GM19438 (cell line): ENCODE measurements at regions not wholly inside any gene's neighbourhood (a gene's known extent, or its start where the extent isn't known, plus 50 kb on each side); places are given as distances from the start of the nearest gene placed in this dataset.
"Not testable (repeated sequence)": the region's sequence is repeated elsewhere in the genome, so short reads cannot be mapped to it uniquely, and the experiment has no call there.

ENCODE experiments used
- ATAC-seq: cut with Tn5 transposase; IDR thresholded peaks from one replicate; pipeline ENCODE4 v1.9.1; 2021; ENCODE audit warnings: low read depth; ENCODE audit not compliant: unreplicated experiment

DNA sequence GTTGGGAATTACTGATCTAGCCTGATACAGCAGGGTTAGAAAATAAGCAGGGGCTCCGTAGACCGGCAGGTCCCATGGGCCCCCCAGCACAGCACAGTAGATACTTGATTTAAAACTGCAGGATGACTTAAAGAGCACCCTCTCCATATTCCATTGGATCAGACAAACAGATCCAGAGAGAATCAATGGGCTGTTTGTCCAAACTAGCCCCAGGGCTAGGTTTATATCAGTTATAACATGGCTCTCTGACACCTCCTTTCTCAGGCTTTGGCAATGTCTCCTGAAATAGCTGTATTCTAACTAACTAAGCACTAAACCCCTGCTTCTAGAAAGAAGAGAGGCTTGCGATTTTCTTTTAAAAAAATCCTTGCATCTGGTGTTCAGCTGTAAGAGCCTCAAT is 100.4 kb upstream of the GALNT18 start:
- no peak for ATAC-seq

DNA sequence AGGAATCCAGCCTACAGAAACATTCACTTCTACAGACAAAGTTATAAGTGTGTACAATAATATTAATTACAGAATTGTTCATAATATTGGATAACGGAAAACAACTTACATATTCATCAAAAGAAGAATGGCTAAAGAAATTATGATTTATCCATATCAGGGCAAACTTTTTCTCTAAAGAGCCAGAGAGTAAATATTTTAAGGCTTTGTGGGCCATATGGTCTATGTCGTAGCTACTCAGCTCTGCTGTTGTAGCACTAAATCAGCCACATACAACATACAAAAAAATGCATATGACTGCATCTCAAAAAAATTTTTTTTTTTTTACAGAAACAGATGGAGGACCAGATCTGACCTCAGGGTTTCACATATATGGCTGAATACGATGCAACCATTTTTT is 96.7 kb upstream of the GALNT18 start:
- ATAC-seq, result no peak

DNA sequence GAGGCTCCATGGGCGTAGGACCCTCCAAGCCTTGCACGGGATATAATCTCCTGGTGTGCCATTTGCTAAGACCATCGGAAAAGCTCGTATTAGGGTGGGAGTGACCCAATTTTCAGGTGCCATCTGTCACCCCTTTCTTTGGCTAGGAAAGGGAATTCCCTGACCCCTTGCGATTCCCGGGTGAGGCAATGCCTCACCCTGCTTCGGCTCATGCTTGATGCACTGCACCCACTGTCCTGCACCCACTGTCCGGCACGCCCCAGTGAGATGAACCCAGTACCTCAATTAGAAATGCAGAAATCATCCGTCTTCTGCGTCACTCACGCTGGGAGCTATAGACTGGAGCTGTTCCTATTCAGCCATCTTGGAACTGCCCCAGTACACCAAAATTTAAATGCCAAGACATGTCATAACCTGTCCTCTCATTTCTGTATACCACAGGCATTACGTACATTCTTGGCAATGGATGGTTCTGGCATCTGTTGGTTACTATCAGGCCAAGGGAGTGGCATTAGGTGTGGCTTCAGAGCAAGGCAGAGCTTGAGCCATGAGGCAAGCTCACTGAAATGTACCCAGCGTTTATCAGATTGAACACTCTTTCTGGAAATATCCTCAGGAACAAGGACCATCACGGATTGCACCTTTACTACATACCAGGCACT is 95.4 kb upstream of the GALNT18 start:
- no peak for ATAC-seq

DNA sequence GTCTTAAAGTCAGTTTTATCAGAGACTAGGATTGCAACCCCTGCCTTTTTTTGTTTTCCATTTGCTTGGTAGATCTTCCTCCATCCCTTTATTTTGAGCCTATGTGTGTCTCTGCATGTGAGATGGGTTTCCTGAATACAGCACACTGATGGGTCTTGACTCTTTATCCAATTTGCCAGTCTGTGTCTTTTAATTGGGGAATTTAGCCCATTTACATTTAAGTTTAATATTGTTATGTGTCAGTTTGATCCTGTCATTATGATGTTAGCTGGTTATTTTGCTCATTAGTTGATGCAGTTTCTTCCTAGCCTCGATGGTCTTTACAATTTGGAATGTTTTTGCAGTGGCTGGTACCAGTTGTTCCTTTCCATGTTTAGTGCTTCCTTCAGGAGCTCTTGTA is 93.3 kb upstream of the GALNT18 start:
- not testable (repeated sequence) for ATAC-seq

DNA sequence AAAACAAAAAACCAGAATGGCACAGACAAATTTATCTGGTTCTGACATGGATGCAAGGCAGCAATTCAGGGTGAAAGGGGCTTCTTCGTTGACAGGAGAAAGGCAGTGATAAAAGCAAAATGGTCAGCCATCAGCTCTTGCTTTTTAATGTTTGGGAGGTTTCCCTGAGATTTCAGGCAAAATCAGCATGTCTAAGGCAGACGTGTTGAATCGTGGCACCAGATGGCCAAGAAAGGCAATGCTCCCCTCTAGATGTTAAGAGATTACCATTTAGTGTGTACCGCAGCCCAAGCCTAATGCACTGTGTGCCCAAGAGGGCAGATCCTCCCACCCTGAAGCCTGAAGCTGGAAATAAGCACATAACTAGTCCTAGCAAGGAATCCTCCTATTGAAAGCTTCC is 88.8 kb upstream of the GALNT18 start:
- no peak for ATAC-seq

DNA sequence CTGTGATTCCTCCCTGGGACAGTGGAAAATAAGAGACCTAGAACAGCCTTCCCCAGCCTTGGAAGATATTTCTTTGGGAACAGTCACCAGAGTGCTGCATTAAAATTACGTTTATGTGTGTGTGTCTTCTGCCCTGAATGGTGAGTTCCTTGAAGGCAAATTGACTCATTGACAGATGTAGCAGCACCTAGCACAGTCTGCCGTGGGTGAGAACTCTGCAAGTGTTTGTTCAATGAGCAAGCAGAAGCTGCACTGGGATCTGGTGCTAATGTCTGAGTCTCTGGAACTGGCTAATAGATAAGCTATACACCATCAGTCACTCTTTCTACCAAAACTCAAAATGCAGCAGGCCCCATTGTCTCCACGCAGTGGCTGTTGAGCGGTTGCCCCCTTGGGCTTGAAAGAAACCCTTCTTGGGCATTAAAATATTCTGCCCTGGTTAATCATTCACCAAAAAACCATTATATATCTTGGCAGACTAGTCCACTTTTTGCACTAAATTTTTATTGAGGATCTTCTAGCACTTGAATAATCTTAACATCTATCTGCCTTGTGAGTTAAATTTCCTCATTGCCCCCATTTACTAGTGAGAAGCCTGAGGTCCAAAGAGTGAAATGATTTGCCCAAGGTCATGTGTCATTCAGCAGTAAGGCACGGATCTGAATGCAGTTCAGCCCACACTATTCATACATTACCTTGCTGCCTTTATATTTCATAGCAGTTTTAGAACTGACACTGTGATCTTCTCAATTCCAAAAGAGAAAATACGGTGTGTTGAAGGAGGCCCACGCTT is 87.8 kb upstream of the GALNT18 start:
- ATAC-seq, result no peak

DNA sequence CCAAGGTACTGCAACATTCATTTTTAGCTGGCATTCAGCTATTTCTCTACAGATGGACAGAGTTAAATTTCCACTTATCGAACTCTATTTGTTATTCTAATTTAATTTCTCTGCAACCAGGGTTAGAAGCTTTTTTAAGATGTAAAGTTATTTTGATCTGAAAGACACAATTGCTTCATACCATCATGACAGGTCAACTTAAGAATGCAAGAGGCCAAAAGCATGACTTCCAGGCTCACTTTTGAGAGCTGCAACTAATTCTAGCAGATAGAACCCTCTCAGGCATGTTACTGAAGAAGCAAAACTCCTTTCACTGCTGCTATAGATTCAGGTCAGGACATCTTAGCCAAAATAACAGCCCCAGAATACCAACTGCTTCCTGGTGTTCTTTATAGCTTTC is 86.5 kb upstream of the GALNT18 start:
- ATAC-seq, result no peak

DNA sequence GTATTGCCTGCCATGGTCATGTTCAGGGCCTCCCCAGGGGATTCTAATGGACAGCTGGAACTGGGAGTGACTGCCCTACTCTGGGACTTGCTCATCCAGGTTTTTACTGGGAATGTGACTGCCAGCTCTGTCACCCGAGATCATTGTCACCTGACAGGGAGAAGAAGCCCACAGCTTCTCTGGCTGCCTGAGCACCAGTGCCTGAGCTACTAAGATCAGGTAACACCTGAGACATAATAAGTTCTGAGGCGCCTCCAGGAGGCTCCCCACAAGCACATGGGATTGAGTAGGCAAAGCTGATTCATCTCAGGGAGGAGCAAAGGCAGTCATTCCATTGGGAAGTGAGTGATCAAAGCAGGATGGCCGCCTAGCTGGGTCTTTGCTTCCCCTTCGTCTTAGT is 84.2 kb upstream of the GALNT18 start:
- no peak for ATAC-seq

DNA sequence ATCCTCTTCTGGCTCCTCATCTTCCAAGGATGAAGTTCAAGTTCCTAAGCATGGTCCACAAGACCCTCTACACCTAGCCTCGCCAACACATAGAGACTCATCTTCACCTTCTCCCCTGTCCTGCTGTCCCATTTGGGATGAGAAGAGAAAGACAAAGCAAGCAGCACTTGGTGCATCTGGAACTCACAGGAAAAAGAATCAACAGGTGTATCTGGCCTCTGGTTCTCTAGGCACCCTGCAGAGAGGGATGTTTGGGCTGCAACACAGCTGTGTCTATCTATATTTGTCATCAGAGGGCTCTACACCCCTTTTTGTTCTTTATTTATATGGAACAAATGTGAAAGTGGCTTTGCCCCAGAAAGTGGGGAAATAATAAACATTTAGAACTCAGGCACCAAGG is 82.1 kb upstream of the GALNT18 start:
- no peak for ATAC-seq

DNA sequence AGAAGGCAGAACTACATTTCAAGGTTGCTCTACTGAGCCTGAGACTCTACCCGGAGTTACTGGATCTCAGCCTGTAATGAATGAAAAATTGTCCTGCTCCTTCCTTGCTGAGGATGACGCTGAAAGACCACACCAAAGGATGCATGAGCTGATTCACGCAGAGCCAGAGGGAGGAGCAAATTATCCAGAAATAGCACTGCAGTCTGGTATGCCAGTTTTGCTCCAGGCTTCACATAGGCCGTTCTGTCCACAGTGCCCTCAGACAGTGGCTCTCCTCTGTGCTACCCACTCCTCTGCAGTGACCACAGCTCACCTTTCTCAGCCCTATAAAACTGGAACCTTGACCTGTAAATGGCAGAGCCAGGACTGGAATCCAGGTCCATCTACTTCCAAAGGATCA is 79.3 kb upstream of the GALNT18 start:
- ATAC-seq, result no peak

DNA sequence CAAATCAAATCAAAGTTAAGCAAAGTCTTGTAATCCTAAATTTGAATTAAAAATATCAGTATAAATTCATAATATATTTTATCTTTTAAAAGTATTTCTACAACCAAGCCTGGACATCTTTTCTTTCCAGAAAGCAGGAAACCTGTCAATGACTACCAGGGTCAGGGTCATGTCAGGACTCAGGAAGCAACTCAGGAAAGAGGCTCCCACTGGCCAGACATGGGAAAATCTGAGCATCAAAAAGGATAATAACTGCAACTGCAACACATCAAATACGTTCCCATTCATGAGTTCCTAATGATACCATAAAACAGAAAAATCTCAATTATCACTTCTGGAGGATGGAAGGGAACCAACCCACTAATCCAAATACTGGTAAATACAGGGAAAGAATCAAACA is 76.0 kb upstream of the GALNT18 start:
- ATAC-seq, result no peak

DNA sequence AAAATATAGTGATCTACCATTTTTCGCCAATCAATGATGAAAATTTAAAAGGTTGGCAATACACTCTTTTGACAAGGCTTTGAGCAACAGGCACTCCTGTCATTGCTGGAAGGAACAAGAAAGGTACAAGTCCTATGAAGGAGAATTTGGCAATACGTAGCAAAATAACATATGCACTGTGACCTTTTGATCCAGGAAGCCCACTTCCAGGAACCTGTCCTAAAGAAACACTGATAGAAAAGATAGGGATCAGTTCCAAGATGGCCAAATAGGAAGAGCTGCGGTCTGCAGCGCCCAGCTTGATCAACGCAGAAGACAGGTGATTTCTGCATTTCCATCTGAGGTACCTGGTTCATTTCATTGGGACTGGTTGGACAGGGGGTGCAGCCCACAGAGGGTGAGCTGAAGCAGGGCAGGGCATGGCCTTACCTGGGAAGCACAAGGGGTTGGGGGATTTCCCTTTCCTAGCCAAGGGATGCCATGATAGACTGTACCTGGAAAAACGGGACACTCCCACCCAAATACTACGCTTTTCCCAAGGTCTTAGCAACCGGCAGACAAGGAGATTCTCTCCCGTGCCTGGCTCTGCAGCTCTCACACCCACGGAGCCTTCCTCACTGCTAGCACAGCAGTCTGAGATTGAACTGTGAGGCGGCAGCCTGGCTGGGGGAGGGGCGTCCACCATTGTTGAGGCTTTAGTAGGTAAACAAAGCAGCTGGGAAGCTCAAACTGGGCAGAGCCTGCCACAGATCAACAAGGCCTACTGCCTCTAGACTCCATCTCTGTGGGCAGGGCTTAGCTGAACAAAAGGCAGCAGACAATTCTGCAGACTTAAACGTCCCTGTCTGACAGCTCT is 69.7 kb upstream of the GALNT18 start:
- ATAC-seq, result no peak

DNA sequence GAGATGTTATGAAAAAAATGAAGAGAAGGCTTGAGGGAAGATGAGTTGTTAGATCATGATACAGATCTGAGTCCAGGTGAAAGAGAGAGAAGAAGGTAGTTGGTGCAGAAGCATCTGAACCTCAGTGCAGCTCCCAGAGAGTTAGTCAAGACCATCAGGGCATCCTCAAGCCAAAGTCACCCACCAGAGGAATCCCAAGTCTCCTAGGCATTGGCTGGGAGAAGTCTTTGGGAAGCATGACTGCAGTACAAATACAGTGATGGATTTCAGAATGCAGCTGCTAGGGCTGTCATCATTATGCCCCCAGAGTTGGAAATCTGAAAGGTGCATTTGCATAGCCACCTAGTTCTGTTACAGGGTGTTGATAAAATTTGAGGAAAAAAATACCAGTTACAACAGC is 59.7 kb upstream of the GALNT18 start:
- ATAC-seq, result no peak

DNA sequence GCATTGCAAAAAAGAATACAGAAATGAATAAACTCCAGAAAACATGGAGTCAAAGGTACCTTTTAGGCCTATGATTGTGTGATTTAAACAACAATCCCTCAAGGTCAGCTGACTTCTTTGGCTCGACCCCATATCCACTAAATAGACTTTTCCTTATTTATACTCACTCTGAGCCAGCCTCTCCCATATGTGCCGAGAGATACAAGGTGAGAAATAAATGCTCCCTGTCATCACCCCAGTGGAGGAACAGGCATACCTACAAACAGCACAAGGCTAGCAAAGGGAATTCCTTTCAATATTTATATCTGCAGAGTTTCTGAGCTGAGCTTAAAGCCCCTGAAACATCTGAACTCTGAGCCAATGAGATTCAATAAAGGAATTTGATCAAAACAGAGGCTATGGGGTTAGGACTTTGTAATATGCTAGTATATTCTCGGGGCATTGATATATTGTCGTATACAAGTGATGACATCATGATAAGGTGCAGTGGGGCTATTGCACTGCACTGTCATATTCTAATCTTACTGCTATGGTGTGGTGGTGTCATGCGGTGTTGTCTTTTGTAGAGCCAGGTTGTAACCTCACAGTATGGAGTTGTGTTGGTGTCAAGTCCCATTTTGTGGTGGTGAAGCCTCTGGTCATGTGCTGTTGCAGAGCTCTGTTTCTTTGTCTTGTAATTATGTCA is 56.0 kb upstream of the GALNT18 start:
- no peak for ATAC-seq

DNA sequence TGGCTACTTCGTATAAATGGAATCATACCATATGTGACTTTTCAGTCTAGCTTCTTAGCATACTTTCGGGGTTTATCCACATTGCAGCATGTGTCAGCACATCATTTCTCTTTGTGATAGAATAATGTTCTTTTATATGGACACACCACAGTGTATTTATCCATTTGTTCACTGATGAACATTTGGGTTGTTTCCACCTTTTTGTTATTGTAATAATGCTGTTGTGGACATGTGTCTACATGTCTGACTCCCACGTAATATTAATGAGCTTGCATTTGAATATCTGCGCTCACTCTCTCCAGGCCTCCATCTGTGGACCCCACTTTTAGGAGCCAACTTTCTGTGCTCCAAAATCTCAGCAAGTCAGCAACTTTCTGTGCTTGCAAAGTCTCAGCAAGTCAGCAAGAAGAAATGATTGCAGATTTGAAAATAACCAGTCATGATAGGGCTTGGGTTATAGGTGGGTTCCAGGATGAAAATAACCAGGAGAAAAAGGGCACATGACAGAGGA is 53.9 kb upstream of the GALNT18 start:
- ATAC-seq, result no peak

DNA sequence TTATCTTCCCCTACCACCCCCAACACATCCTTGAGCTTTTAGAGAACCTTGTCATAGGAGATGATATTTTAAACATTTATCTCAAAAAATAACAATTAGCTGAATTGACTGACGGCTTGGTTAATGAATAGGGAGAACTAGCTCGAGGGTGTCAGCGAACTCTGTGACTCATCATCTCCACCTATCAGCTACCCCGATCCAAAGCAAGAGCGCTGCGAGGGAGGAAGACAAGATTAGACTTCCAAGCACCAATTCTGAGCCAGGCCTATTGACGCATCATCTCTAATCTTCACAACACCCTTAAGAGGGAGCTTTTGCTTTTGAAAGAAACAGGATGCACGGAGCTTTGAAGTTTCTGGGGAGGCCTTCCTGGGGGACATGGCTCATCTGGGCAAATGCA is 51.0 kb upstream of the GALNT18 start:
- no peak for ATAC-seq

DNA sequence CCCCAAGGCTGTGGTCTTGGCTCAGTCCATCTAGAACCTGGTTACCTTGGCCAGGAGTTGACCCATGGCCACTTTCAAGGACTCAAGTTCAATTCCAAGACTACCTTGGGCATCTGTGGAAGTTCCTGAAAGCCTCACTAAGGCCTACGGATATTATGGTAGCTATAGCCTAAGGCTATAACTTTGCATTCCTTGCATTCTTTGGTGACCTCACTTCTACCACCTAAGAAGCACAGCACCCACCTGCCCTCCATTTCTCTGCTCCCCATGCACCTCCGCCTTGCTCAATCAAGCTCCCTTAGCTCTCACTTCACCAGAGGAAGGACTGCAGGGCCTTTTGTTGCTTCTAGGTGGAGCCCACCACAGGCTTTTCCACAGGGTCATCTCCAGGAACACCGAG is 50.3 kb upstream of the GALNT18 start:
- ATAC-seq, result no peak
